GM19238 (cell line): ENCODE measurements at regions not wholly inside any gene's neighbourhood (a gene's known extent, or its start where the extent isn't known, plus 50 kb on each side); places are given as distances from the start of the nearest gene placed in this dataset.

Experiments
- DNase-seq: peaks from one replicate; pipeline ENCODE4 v3.0.0; 2011; ENCODE audit warnings: low spot score; ENCODE audit not compliant: insufficient read length

DNA sequence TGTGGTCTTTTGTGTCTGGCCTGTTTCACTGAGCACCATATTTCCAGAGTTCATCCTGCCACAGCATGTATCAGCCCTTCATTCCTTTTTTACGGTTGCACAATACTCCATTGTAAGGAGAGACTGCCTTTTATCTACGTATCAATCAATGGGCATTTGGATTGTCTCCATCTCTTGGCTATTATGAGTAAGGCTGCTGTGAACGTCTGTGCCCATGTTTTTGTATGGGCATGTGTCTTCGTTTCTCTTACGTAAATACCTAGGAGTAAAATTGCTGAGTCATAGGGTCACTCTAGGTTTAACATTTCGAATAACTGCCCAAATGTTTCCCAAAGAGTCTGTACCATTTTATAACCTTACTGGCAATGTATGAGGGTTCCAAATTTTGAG is 202.8 kb upstream of the FOXF1 start:
- no peak for DNase-seq

DNA sequence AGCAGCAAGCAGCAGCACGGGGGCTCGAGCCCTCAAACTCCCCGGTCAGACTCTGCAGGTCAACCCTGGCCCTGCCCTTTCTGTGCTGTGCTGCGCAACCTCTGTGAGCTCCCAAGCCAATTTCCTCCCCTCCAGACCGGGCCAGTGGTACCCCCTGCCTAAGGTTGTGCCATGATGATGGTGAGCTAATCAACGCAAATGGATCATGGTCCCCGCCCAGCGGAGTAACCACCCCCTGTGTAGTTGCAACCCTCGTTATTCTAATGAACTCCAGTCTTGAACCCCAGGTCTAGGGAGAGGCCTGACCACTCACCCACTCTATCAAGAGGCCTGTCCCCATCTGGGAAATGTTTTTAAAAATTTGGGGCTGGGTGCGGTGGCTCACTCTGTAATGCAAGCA is 201.8 kb upstream of the FOXF1 start:
- no peak for DNase-seq

DNA sequence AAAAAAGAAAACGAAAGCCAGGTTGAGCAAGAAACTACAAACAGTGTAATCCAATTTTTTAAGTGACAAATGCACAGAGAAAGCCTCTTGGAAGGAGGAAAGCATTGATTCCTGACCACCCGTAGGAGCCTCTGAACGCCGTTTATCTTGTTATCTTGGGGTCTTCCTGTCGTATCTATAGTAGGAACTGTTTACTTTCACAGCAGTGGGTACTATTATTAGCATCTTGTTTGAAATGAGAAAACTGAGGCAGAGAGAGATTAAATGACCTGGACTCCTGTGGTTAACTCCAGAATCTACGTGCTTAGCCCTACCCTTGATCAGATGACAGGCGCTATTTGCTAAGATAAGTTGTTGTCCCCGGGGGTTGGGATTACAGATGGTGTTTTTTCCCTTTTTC is 196.7 kb upstream of the FOXF1 start:
- no peak for DNase-seq

DNA sequence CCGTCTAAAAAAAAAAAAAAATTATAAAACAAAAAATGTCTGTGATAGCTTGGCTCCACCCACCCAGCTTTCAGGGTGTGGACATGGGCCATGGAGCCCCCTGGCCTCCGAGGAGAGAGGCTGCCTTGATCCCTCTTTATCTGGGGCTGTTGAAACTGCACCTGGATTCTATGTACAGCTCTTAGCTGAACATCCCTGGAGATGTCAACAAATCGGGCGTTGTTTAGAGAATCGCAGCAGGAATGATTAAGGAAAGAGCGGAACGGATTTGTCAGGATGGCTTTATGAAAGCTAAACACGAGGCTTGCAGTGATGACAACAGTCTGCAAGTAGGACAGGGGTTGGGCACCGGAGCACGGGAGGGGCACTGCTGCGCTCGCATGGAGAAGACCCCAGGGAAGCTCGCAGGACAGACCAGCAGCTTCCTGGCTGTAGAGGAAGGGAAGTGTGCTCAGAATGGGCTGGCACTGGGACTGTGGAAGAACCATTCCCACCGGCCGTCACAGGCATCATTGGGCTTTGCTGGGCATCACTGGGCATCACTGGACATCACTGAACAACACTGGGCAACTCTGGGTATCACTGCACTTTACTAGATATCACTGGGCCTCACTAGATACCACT is 195.8 kb upstream of the FOXF1 start:
- no peak for DNase-seq

DNA sequence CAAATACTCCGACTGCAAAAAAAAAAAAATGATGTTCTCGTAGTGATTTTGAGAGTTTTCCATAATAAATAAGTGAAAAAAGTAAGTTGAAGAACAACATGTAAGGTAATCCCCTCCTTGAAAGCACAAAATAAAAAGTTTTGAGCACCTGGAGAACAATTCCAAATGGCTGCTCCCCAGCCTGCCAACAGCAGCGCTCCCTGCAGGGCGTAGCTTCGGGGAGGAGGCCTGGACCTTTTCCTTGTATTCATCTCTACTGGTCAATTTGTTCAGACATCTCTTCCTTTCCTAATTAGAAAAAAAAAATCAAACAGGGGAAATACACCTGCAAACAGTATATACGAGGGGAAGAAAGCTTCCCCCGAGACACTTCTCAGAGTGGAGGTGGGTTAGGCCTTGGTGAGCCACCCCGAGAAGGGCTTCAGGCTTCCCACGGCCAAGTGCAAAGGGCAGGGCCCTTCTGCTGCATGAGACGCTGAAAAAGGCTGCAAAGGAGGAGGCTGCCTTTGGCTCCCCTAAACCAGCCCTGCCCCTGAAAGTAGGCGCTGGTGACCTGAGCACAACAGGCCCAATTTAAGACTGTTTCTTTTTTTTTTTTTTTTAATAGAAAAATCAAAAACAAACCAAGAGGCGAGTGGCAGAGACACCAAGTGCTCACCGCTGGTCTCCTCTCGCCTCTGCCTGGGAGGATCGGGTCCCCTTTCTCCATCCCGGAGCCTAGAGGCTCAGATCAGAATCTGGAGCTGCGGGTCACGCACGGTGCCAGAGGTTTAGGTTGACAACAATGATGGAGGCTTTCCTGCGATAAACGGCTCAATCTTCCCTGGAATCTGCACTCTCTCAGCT is 193.1 kb upstream of the FOXF1 start:
- no peak for DNase-seq

DNA sequence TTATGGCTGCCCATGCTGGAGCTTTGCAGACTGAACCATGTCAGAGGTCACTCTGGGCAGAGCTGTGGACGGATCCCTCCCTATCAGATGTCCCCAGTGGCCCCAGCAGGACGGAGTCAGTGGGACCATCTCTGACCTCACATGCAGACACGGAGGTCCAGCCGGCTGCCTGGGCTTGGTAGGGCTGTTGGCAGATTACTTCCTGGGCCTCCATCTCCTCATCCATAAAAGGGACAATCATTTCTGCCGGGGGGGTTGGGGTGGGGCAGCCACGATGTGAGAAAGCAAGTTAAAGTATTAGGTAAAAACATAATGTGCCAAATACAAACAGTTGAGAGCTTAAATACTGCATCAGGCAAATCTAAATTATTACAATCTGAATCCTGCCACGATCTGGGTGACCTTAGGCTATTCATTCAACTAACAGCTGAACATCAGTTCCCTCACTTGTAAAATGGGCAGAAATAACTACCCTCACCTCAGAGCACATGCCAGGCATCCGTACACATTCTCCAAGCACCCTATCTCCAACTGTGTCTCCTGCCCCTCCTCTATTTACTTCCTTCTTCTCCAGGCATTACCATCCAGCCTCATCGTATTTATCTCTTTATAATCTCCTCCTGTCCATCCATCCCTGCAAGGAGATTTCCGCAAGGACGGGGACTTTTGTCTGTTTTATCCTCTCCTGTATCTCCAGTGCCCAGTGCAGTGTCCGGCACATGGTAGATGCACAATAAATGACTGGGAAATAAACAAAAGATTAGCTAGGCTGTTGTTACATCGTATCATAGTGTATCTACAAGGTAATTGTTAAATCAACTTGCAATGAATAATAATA is 192.3 kb upstream of the FOXF1 start:
- DNase-seq, result no peak

DNA sequence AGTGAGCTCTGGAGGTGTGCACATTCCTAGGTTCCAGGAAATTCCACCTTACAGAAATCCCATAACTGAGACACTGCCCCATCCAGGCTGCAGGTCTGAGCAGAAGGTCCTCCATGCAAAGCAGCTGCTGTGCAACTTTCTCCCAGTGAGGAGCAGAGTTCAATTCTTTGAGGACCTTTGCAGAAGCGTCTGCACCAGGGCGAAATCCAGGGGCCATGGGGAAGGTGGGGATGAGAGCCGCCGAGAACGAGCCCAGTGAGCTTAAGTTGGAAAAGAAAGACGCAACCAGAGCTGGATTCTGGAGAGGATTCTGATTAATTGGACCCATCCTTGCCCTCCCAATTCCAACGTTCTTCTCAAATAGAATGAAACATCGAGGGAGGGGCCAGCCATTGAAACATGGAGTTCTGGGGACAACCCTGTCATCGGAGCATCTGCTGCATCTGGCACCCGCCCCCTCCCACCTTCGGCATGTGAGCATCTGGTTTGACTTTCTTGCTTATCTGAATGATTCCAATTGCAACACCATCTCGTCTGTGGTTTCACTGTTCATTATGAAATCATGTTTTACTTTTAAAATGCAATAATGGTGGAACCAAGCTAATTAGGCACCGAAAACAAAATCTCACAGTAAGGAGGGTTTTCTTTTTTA is 190.6 kb upstream of the FOXF1 start:
- DNase-seq, result no peak

DNA sequence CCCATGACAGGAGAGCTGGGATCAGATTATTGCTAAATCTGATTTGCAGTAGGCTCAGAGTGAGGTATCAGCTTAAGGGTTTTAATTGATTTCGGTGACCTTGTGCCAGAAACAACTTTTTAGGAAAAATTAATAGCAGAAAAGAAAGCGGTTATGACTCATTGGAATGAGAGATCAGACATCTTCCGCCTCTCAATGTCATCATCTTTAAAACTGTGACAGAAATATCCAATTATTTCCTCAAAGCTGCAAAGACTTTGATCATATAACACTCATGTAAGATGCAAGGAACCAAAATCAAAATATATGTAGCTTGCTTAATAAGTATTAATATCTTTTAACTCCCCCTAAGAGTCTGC is 190.1 kb upstream of the FOXF1 start:
- no peak for DNase-seq

DNA sequence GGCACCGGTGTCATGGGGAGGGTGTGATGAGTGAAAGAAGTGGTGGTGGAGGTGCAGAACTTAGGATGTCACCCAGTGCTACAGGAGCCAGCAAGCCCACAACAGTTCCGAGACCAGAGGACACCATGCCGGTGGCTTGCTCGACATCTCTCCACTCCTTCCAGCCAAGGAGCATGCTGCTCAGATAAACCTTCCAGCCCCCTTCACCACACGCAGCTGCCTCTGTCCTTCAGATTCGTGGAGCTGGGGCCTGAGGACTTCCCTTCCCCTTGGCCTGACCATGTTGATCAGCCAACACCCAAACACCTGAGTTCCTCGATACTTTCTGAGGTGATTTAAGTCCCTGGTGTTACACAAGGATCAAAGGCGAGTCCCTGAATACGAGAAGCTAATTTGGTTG is 188.8 kb upstream of the FOXF1 start:
- no peak for DNase-seq

DNA sequence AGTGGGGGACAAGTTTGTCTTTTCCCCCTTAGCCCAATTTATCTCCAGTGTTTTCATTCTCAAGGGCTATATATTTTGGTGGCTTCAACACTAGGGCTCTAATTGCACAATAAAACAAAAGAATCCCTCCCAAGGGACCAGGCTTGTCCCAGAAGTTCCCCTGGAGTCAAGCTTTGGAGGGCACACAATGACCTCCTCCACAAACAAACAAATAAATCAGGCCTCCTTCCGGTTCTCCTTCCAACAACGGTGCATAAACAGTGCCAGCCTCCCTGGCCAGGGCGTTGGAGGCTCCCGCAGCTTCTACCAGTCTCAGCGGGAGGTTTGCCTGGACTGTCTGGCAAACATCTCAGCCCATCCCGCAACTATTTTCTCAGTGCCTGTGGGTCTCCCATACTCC is 188.0 kb upstream of the FOXF1 start:
- DNase-seq, result no peak

DNA sequence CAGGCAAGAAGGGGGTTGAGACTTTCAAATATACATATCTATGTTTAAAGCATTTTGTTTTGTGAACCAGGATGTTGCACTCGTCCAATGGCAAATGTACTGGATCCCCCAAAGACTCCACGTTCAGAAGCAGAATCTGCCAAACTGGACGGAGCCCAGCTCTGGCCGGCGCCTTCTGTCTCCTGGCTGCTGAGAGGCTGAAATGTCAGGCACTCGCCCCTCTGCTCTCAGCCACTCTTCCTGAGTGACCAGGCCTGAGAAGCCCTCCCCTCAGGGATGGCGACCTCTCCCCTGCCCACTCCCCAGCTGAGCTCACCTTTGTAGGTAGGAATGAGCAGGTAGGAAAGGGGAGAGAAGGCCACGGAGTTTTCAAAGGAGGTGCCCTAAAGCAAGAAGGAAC is 187.5 kb upstream of the FOXF1 start:
- no peak for DNase-seq

DNA sequence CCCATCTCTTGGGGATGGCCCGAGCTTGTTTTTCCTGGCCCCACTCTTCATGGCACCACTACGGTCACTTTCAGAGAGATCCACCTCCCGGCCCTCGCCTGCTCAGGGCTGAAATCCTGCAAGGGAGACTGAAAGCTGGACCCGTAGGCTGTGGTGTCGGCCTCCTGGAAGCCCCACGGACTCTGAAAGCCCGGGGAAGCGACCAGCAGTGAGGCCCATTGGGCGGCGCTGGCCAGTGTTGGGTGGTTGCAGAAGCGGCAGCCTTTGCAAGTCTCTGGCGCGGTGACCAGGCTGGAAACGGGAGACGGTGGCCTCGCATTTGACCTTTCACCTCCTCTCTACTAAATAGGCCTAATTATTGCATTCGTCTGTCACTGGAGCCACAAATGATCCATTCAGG is 186.0 kb upstream of the FOXF1 start:
- no peak for DNase-seq

DNA sequence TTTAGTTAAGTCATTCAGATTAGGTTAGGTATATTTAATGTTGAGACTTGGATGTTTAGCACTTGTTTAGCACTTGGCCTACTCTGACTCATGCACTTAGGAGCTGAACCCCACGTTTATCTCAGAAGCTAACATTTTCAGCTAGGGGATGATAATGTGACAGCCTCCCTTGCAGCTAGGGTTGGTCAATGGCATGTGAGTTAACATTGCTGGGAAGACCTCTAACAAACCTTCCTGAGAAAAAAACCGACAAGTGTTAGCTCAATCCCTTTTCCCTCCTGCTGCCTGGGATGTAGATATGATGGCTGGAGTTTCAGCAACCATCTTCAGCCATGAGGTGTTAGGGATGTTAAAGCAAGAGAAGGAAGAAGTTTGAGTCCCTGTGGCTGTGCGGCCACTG is 185.0 kb upstream of the FOXF1 start:
- DNase-seq, result no peak

DNA sequence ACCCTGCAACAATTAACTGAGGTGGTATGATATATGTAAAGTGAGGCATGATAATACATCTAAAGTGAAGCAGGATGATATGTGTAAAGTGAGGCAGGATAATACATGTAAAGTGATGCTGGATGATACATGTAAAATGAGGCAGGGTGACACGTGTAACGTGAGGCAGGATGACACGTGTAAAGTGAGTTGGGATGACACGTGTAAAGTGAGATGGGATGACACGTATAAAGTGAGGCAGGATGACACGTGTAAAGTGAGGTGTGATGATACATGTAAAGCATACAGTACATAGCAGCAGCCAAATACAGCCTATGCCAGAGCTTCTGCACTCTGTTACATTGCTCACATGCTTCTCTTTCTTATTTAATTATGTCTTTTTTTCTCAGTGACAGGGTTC is 184.4 kb upstream of the FOXF1 start:
- DNase-seq, result no peak

DNA sequence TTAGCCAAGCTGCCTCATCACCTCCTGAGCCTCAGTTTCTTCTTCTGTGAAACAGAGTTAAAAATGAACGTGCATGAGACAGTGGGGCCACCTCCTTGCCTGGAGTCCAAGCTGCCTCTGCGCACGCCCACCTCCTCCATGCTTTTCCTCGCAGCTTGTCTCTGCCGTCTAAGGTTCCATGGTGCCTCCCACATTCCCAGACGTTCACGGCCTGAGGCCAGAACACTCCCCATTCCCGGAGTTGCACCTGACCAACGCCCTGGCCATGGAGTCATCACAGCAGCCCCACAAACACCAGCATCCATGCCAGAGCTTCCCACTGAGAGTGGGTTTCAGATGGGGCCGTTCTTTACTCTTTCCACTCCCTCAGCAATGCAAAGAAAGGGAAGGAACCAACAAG is 183.0 kb upstream of the FOXF1 start:
- DNase-seq, result no peak

DNA sequence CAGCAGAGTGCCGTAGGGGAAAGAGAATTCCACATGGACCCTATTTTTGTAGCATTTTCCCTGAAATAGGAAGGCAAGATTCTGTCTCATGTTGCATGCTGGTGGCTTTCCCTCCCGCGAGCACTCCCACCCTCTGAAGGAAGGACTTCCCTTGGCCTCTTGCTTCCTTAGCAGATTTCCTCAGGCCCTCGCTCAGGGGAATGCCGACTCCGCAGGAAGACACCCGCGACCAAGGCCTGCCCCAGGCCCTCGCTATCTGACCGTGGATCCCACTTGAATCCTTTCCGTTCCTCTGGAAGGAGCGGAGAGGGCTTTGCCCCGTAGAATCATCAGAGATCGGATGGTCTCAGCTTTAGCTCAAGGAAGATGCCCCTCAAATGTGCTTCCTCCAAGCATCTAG is 179.4 kb upstream of the FOXF1 start:
- no peak for DNase-seq

DNA sequence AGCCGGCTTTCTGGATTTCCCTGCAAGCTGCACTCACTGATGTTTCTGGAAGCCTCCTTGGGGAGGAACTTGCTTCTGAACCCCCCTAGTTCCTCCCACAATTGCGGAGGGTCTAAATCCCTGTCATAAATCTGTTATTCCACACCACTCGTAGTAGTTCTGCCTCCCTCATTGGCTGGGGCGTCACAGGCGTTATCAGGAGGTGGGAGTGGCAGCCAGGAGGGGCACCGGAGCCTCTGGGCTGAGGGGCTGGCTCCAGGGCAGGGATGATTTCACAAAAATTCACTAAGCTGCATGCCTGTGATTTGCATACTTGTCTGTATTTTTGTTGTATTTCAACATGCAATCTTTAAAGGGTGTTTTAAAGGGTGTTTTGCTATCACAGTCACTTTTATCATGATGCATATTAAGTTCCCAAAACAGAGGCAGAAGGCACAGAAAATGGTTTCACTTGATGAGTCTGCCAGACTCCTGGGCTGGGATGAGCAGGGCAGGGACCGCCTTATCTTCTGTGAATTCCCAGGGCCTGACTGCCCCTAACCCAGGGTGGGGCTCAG is 176.2 kb upstream of the FOXF1 start:
- DNase-seq, result no peak

DNA sequence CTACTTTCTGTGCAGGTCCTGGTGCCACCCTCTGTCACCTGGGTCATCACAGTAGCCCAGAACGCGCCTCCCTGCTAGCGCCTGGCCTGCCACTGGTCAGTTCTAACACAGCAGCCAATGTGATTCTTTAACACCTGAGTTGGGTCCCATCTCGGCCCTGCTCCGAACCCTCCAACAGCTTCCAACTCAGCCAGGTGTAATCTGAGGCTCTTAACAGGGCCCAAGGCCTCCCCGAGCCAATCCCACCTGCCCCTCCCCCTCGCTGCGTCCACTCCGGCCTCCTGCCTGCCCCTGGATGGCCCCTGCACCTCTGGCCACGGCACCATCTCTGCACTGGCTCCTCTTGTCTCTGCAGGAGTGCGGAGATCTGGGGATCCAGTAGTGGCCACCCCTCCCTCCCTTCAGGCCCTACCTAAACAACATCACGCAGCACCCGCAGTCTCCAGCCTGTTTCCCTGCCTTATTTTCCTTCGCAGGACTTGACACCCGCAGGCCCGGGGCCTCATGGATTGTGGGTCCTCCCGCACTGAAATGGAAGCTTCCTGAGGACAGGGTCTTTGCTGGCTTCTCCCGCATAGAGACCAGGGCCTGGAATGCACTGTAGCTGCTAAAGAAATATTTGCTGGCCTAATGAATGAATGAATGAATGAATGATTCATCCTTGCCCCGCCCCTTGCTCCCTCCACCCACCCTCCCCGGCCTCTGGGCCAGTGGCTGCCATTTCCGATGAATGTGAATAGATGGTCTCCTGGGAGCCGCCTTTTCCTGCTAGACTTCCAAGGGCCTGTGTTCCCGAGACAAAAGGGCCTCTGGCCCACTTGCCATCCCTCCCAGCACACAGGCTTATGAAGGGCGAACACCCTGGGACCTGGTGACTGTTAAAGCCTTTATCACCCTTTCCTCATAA is 174.8 kb upstream of the FOXF1 start:
- DNase-seq, result no peak

DNA sequence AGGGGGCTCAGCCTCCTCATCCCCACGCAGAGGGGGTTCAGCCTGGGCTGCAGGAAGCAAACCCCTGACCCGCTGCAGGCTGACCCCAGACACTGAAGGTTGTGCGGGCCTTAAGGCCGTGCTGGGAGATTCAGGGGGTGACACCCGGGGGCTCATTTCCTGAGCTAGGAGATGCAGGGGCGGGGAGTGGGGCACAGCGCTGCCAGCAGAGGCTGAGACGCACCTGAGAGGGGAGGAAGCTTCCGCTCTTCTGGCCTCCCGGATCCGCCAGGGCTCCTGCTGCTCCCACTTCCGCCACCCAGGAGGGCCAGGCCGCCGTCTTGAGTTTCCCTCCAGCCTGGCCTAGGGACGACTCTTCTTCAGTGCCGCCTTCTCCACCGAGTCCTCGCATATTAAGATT is 173.2 kb upstream of the FOXF1 start:
- no peak for DNase-seq

DNA sequence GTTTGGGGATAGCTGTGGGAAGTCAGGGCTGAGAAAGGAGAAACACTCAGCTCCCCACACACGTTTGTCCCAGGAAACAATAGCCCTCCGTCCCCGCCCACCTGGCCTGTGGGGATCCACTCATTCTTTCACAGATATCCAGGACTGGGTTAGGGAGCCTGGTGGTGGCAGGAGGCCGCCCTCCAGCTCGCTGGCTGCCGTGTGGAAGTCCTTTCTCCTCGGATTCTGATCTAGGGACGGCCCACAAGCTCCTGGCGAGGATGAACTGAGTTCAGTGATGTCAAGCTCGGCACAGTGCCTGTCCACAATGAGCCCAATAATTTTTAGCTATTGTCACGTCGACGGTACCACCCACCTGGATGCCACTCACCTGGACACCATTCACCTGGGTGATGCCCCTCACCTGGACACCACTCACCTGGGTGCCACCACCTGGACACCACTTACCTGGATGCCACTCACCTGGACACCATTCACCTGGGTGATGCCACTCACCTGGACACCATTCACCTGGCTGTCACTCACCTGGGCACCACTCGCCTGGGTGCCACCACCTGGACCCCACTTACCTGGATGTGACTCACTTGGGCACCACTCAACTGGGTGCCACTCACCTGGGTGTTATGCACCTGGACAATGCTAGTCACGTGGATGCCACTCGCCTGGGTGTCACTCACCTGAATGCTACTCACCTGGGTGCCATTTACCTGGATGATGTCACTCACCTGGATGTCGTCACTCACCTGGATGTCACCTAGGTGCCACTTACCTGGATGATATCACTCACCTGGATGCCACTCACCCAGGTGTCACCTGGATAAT is 172.5 kb upstream of the FOXF1 start:
- no peak for DNase-seq
